Thymus (tissue), 11 donors: ENCODE measurements at regions not wholly inside any gene's neighbourhood (a gene's known extent, or its start where the extent isn't known, plus 50 kb on each side); places are given as distances from the start of the nearest gene placed in this dataset.

Experiments used
- DNase-seq, 9 donors: peaks; one replicate each; pipeline ENCODE4 v3.0.0-alpha.2; 2013; ENCODE audit warnings: low spot score in 9 of 9, low read depth in 6 of 9, missing footprints in 1 of 9
- H3K27ac ChIP-seq, 2 donors: one replicate each; pipeline ENCODE4 v1.5.1; 2013; ENCODE audit warnings: control low read depth in 1 of 2, low read depth in 1 of 2, low read length in 1 of 2, mild to moderate bottlenecking in 1 of 2, moderate library complexity in 1 of 2
- H3K27me3 ChIP-seq, 2 donors: one replicate each; pipeline ENCODE4 v1.5.1; 2013; ENCODE audit warnings: low read length in 1 of 2; ENCODE audit not compliant: control insufficient read depth in 2 of 2, insufficient read depth in 1 of 2
- H3K36me3 ChIP-seq, 2 donors: one replicate each; pipeline ENCODE4 v1.5.1; 2013; ENCODE audit warnings: low read length in 1 of 2, mild to moderate bottlenecking in 1 of 2, moderate library complexity in 1 of 2; ENCODE audit not compliant: control insufficient read depth in 2 of 2, insufficient read depth in 2 of 2
- H3K4me1 ChIP-seq, 2 donors: one replicate each; pipeline ENCODE4 v1.5.1; 2013; ENCODE audit warnings: low read length in 2 of 2; ENCODE audit not compliant: control insufficient read depth in 2 of 2, insufficient read depth in 2 of 2
- H3K4me3 ChIP-seq, 2 donors: one replicate each; pipeline ENCODE4 v1.5.1; 2013; ENCODE audit warnings: low read length in 2 of 2, control low read depth in 1 of 2, mild to moderate bottlenecking in 1 of 2
- H3K9me3 ChIP-seq, 2 donors: one replicate each; pipeline ENCODE4 v1.5.1; 2013; ENCODE audit warnings: low read length in 1 of 2, mild to moderate bottlenecking in 1 of 2; ENCODE audit not compliant: control insufficient read depth in 2 of 2, insufficient read depth in 1 of 2
- WGBS: extraction: QIAGEN DNeasy Blood & Tissue Kit; methylation state at CpG from one replicate; pipeline ENCODE4 v1.1.7; 2013; 5-methylcytosine and 5-hydroxymethylcytosine counted together
- donor health status: healthy.

DNA sequence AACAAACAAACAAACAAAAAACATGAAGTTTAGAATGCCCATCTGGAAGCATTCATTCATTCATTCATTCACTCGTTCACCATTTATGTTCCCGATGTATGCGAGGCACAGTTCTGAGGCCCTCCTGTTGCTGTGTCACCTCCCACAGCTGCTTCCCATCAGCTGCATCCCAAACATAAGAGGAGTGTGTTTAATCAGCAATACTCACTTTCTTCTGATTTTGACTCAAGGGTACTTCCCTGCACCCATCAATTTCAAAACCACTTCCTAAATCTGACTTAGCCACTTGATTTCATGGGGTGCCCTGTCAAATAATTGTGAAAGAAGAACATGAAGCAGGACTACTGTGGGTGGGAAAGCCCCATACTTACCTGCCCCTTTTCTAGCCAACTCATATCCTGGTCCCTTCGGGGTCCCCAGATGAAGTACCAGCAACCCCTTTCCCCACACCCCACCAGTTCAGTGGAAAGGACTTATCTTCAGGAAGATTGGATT lies 128.0 kb upstream of the IL12B start:
- Histone ChIP-seq H3K36me3 (no peaks in the 10 kb centered on the region), H3K27me3 (no peaks in the 10 kb centered on the region), H3K4me3 (no peak overlapping the region), H3K9me3 (no peaks in the 10 kb centered on the region), H3K4me1 (no peaks in the 10 kb centered on the region), H3K27ac (no peak overlapping the region)
- 75% methylated on average over 4 of the region's 4 CpGs for WGBS
- peak in 1 of 9 donors; percentile 18 for DNase-seq

DNA sequence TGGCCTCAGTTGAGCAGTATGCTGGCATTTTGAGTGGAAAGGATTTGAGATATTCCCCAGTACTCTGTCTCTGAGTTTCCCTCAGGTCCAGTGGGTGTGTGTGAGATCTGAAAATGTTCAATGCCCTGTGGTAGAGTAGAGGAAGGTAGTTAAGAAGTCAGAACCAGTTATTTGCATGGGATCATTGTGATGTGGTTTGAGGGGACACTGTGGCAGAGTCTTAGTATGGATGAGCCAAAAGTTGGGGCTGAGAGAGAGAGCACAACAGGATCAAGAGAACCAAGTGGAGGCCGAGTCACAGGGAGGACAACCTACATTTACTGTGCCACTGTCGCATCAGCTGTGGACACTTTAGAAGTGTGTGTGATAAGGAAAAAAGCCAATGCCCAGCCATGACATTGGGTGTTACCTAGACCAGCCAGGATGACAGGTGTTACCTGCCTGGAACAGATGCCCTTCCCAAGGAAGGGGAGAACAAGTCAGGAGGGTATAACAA lies 128.9 kb upstream of the IL12B start:
- Histone ChIP-seq H3K27ac (no peak overlapping the region), H3K4me3 (no peak overlapping the region), H3K36me3 (no peaks in the 10 kb centered on the region), H3K4me1 (no peaks in the 10 kb centered on the region), H3K27me3 (no peaks in the 10 kb centered on the region), H3K9me3 (no peaks in the 10 kb centered on the region)
- 98% methylated on average over 2 of the region's 2 CpGs for WGBS
- no peak for DNase-seq

DNA sequence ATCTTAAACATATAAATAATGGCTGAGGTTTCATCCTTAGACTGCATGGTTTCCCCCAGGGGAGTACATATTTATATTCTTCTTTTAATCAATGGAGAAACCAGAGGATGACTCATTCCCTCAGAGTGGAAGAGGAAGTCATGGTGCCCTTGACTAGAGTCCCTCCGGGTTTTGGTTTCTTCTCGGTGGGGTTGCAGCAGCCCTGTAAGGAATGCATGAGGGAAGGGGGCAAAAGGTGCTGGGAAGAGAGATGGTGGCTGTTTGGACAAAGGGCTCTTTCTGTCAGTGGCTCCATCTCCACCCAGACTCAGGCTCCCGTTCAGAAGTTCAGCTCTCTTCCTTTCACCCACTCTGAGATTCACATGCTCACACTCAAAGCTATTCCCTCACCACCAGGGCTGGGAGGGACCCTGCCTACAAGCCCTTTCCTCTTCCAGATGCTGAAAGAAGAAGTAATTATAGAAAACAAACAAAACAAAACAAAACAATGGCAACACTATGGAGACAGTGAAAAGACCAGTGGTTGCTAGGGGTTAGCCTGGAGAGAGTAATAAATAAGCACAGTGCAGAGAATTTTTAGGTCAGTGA lies 129.8 kb upstream of the IL12B start:
- no peaks in the 10 kb centered on the region for H3K9me3 ChIP-seq
- 63% methylated on average over 3 of the region's 3 CpGs for WGBS
- no peak overlapping the region for H3K27ac ChIP-seq
- no peaks in the 10 kb centered on the region for H3K36me3 ChIP-seq
- H3K4me3 ChIP-seq: no peak overlapping the region
- DNase-seq: peak in 1 of 9 donors; percentile 16
- no peaks in the 10 kb centered on the region for H3K27me3 ChIP-seq
- no peaks in the 10 kb centered on the region for H3K4me1 ChIP-seq

DNA sequence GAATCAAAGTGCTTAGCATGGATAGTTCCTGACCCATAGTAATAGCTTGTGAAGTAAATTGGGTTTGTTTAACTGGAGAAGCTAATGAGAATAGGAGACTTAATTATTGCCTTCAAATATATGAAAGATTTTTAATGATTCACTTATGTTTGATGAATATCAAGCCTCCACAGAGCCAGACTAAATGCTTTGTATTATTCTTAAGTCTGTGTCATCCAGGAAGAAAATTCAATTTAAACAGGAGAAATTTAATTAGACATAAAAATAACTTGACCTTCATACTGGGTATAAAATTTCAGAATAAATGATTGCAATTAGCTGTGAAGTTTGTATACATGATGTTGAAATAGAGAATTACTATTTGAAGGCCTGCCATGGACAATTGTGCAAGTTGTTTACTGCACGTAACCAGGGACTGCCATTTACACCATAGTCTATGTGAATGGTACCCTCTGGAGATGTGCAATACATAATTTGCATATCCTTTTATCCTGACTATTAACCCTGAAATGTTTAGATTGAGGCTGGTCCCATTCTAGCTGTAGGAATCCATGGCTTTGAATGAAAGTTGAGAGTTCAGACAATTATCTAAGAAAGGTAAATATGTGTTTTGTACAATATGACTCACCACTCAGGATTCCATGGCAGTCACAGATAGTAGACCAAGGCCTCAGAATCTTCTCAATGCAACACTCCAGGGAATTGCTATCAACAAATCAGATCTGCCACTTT lies 133.5 kb upstream of the IL12B start:
- no peaks in the 10 kb centered on the region for H3K4me1 ChIP-seq
- WGBS: 97% methylated on average over 1 of the region's 1 CpG
- no peaks in the 10 kb centered on the region for H3K36me3 ChIP-seq
- H3K27me3 ChIP-seq: no peaks in the 10 kb centered on the region
- no peak for DNase-seq
- H3K9me3 ChIP-seq: no peaks in the 10 kb centered on the region
- no peak overlapping the region for H3K27ac ChIP-seq
- no peak overlapping the region for H3K4me3 ChIP-seq

DNA sequence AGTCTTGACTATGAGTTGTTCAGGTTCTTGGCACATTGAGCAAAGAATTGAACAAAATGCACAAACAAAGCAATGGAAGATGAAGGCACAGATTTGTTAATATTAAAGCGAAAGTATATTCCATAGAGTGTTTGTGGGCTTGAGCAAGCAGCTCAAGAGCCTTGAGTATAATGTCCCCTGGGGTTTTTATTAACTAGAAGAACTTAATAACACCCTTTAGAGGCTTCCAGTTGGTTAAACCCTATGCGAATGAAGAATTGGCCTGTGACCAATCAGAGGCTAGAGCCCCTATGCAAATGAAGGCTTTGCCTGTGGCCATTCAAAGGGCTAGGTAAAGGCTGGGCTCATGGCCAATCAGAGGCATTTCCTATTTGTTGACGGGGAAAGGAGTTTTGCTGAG lies 135.3 kb upstream of the IL12B start:
- no peaks in the 10 kb centered on the region for H3K36me3 ChIP-seq
- H3K27me3 ChIP-seq: no peaks in the 10 kb centered on the region
- no peak overlapping the region for H3K27ac ChIP-seq
- DNase-seq: no peak
- H3K4me3 ChIP-seq: no peak overlapping the region
- H3K4me1 ChIP-seq: peaks cover 0 to 5% of the 10 kb centered on the region in 2 donors
- WGBS: 95% methylated on average over 3 of the region's 3 CpGs
- H3K9me3 ChIP-seq: no peaks in the 10 kb centered on the region

DNA sequence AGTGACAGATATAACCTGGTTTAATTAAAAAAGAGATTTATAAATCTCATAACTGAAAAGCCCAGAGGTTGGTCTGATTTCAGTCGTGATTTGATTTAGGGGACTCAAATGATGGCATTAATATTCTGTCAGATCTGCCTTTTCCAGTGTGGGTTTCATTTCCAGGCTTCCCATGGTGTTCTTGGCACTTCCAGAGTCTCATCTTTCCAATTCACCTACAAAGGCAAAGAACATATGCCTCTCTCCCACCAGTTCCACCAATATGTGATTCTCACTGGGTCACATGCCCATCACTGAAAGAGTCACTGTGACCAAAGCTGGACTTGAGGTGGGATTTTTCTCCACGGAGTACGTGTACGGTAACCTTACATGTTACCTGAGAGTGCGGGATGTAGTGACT lies 137.4 kb upstream of the IL12B start:
- Histone ChIP-seq H3K4me3 (no peak overlapping the region), H3K27me3 (no peaks in the 10 kb centered on the region), H3K9me3 (no peaks in the 10 kb centered on the region), H3K27ac (no peak overlapping the region), H3K4me1 (peaks cover 0 to 5% of the 10 kb centered on the region in 2 donors), H3K36me3 (no peaks in the 10 kb centered on the region)
- no peak for DNase-seq
- 97% methylated on average over 5 of the region's 5 CpGs for WGBS

DNA sequence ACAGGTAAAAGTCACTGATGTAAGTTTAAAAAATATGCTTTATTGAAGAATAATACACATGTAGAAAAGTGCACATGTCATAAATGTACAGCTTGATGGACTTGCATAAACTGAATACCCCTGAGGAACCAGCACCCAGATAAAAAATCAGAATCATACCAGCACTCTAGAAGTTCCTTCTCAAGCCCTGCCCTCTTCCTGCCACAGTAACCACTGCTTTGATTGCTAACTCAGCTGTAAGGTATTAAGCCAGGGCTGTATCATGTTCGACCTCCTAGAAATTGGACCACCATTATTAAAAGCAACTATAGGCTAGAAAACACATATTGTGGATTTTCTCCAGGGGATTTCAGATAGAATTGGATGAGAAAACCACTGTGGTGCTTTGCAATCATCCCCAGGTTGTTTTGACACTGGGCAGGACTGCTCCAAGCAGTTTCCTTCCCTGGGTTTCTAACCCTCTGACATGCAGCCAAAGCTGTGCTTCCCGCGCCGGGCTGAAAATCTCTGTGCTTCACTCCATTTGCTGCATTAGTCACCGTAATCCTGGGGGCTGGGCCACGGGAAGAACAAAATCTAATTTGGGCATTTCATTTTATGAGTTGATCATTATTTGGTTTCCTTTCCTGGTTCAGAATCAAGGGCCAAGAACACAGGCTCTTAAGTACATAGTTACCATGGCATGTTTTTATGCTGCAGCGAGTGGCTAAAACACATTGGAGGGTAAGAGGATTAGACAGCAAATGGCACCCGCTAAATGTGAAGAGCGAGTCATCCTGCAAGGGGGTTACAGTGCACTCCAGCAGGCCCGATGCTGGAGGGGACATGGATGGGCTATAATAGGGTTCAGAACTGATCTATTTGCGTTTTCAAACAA lies 139.4 kb upstream of the IL12B start:
- DNase-seq: no peak
- H3K4me3 ChIP-seq: no peak overlapping the region
- no peaks in the 10 kb centered on the region for H3K36me3 ChIP-seq
- 70% methylated on average over 11 of the region's 11 CpGs for WGBS
- H3K9me3 ChIP-seq: no peaks in the 10 kb centered on the region
- no peaks in the 10 kb centered on the region for H3K27me3 ChIP-seq
- H3K27ac ChIP-seq: no peak overlapping the region
- peaks cover 0 to 5% of the 10 kb centered on the region in 2 donors for H3K4me1 ChIP-seq

DNA sequence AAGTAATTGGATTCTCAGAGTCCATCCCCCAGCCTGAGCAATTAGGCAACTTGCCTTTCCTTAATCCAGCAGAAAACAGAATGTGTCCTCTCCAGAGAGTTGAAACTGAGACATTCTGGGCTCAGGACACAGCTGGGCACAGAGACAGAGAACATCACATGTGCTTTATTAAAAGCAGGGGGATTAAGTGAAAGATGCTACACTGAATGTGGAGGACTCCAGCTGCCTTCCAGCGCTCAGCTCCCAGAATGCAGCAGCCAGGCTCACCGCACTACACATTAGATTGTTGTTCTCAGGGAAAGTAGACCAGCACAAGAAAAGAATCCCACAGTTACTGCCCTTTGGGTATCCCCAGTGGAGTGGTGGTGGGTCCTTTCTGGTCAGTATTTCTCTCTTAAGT lies 141.6 kb upstream of the IL12B start:
- Histone ChIP-seq H3K36me3 (no peaks in the 10 kb centered on the region), H3K27me3 (no peaks in the 10 kb centered on the region), H3K4me3 (no peak overlapping the region), H3K4me1 (peaks cover 0 to 5% of the 10 kb centered on the region in 2 donors), H3K9me3 (no peaks in the 10 kb centered on the region), H3K27ac (no peak overlapping the region)
- no peak for DNase-seq
- 97% methylated on average over 2 of the region's 2 CpGs for WGBS

DNA sequence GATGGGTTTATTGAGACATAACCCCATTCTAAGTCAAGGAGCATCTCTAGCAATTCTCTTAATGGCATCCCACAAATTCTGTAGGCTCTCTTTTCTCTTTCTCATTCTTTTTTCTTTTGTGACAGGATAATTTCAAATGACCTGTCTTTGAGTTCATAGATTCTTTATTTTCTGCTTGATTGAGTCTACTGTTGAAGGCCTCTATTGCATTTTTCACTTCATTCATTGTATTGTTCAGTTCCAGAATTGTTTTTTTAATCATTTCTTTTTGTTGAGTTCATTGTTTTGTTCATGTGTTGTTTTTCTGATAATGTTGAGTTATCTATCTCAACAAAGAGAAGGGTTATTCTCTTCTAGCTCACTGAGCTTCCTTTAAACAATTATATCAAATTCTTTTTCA lies 144.7 kb upstream of the IL12B start:
- H3K4me3 ChIP-seq: no peak overlapping the region
- no peaks in the 10 kb centered on the region for H3K4me1 ChIP-seq
- no peaks in the 10 kb centered on the region for H3K9me3 ChIP-seq
- H3K36me3 ChIP-seq: no peaks in the 10 kb centered on the region
- no peak overlapping the region for H3K27ac ChIP-seq
- DNase-seq: no peak
- H3K27me3 ChIP-seq: no peaks in the 10 kb centered on the region
